Renal pelvis (tissue), 1 donor: ENCODE measurements at regions not wholly inside any gene's neighbourhood (a gene's known extent, or its start where the extent isn't known, plus 50 kb on each side); places are given as distances from the start of the nearest gene placed in this dataset.
"Not testable (repeated sequence)": the region's sequence is repeated elsewhere in the genome, so short reads cannot be mapped to it uniquely, and the experiment has no call there.

Experiments
- DNase-seq: peaks from one replicate; pipeline ENCODE4 v3.0.0-alpha.2; 2013

DNA sequence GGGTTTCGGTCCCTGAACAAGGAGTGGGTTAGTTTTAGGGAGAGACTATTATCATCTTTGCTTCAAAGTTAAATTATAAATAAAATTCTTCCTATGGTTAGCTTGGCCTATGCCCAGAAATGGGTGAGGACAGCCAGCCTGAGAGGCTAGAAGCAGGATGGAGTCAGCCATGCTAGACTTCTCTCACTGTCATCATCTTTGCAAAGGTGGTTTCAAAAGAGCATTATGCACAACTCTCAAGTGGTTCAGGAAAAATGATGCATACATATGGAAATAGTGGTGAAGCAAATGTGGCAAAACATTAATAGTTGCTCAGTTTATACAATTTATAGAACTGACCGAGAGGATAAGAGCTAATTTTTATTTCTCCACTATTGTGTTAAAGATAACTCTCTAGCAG is 124.3 kb upstream of the FOXN2 start:
- DNase-seq = no peak

- no peak for DNase-seq
Observed at GRCh38 chr2:48194641-48195040, 119.8 kb upstream of the FOXN2 start.

GRCh38 chr2:48195169-48195568 is 119.3 kb upstream of the FOXN2 start:
- no peak for DNase-seq

DNA sequence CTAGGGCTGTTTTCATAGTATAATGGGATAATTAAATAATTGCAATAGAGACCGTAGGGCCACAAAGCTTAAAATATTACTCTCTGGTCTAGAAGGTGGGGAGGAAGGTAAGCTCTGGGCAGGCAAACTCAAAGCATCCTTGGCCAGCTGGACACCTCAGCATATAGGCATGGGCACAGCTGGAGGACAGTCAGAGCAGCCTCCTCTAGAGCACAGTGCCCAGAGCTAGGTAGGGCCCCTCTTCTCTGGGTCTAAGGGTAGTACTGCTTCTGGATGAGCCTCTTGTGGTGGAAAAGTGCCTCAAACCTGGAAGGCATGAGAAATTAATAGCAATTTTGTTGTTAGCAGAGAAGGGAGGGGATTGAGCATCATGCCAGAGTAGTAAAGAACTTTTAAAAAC is 116.9 kb upstream of the FOXN2 start:
- DNase-seq = no peak

DNA sequence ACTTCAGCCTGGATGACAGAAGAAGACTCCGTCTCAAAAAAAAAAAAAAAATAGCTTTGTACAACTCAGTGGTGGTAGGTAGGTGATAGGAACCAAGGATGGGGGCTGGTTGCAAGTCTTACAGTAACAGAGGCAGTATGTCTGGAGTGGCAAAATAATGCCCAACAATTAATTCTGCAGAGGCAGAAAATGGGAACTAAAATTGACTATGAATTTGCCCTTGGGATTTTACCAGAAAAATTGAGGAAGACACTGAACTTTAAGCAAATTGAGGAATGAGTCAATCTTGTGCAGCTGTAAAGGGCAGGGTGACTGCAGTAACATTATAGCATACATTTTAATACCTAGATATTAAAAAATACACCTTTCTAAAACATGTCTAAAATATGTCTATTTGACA is 116.1 kb upstream of the FOXN2 start:
- no peak for DNase-seq

GRCh38 chr2:48199070-48199469 is 115.4 kb upstream of the FOXN2 start:
- DNase-seq = no peak

DNA sequence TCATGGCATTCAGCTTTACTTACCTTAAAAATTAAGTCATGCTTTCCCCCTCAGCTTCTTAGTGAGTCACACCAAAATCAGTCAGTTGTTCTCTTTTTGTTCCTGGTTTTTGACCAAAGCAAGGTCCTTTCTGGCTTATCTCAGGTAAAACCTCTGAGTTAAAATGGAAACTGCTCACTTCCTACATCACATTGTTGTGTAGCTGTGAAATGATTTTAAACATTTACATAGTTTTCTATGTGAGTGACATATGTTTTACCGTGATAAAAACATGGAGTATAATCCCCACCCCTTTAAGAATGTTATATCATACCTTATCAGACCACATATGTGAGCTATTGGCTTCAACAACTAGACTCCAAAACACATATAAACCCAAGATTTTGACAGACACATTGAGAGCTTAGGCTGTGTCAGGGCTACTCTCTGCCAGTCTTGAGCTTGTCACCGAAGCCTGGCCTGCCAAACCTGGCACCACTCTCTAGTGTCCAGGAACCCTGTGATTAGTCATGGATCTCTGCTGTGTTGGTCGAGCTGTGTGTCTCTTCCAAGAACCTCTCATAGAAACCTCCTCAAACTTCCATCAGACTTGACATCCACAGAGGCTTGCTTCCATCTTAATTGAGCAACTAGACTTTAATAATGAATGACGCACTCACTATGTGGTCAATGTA is 113.7 kb upstream of the FOXN2 start:
- DNase-seq = no peak

DNA sequence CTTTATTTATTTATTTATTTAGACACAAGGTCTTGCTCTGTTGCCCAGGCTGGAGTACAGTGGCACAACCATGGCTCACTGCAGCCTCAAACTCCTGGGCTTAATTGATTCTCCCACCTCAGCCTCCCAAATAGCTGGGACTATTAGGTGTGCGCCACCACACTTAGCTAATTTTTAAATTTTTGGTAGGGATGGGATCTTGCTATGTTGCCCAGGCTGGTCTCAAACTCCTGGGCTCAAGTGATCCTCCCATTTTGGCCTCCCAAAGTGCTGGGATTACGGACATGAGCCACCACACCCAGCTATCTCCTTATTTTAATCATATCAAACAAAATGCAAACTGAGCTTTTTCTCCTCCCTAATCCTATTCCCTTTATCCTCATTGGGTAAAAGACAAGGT is 113.0 kb upstream of the FOXN2 start:
- DNase-seq = not testable (repeated sequence)

DNA sequence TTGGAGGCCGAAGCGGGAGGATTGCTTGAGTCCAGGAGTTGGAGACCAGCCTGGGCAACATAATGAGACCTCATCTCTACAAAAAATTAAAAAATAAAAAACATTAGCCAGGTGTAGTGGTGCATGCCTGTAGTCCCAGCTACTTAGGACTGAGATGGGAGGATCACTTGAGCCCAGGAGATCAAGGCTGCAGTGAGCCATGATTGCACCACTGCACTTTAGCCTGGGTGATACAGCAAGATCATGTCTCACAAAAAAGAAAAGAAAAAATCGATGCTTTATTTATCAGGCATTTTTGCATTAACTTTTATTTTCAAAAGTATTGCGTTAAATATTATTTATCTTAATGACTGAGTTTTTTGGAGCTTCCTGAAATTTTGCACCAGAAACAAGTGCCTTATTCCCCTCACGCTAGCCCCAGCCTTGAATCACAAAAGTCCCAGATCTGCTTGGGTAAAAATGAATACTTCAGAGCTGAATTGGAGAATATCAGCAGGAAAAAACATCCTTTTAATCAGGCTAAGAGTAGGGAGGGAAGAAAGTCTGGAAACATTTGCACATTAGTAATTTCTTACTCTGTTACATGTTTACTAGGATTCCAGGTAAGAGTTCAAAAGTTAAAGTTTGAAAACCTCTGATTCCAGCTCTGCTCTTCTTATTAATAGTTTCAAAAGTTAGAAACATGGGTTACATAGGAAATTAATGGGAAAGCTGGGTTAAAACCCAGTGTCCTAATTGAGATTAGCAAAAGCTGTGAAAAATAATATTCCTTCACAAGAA is 111.4 kb upstream of the FOXN2 start:
- no peak for DNase-seq

DNA sequence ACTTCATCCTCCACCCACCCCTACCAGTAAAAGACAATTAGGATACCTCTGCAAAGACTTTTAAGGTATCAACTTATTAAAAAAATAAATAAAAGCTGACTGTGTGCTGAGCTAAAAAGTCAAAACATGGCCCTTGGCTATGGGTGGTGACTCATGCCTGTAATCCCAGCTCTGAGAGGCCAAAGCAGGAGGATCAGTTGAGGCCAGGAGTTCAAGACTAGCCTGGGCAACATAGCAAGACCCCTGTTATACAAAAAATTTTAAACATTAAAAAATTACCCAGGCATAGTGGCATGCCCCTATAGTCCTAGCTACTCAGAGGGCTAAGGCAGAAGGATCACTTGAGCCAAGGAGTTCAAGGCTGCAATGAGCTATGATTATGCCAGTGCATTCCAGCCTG is 110.8 kb upstream of the FOXN2 start:
- no peak for DNase-seq

DNA sequence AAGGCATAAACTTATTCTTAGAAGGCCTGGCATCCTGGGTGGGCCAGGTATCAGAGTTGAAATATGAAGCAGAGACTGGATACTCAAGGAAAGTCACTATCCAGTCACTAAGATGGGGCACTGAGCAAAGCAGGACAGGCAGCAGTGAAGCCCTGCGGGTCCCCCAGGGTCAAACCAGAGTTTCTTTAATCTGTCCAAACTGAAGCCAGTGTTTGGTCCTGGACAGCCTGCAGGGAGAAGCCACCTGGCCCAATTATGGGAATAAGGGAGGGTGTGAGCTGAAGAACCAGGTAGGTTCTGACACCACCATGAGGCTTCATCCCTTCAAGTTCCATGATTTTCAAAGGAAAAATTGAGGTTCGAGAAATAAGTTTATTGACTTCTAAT is 109.7 kb upstream of the FOXN2 start:
- no peak for DNase-seq

GRCh38 chr2:48205137-48205798 is 109.2 kb upstream of the FOXN2 start:
- no peak for DNase-seq

DNA sequence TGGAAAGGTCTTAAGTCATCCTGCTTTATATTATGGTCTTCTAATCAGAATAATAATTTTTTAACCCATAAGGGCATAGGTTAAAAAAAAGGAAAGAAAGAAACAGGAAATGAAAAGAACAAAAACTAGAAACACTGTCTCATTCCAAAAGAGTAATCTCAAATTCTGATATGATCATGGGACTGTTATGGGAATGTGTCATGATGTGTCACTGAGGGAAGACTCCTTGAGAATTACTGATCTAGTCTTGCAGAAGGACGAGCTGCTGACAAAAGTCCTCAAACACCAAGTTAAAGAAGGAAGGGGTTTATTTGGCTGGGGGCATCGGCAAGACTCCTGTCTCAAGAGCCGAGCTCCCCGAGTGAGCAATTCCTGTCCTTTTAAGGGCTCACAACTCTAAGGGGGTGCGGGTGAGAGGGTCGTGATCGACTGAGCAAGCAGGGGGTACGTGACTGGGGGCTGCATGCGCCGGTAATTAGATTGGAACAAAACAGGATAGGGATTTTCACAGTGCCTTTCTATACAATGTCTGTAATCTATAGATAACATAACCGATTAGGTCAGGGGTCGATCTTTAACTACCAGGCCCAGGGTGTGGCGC is 108.3 kb upstream of the FOXN2 start:
- not testable (repeated sequence) for DNase-seq

- no peak for DNase-seq
Observed at GRCh38 chr2:48207201-48207641, 107.3 kb upstream of the FOXN2 start.

DNA sequence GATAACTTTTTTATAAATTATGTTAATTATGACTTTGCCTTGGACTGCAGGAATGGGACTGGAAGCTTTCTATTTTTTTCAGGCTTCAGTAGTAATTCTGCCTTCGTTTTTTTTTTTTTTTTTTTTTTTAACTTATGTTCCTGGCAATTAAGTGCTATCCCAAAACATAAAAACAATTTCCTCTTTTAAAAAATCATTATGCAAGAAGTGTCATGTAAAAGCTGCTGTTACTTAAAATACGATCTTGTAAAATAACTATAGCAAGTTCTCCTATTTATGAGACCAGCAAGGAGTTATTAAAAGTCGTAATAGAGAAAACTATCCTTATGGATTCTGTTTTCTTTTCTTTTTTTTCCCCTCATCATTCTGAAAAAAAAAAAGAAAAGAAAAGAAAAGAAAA is 106.6 kb upstream of the FOXN2 start:
- DNase-seq = no peak

DNA sequence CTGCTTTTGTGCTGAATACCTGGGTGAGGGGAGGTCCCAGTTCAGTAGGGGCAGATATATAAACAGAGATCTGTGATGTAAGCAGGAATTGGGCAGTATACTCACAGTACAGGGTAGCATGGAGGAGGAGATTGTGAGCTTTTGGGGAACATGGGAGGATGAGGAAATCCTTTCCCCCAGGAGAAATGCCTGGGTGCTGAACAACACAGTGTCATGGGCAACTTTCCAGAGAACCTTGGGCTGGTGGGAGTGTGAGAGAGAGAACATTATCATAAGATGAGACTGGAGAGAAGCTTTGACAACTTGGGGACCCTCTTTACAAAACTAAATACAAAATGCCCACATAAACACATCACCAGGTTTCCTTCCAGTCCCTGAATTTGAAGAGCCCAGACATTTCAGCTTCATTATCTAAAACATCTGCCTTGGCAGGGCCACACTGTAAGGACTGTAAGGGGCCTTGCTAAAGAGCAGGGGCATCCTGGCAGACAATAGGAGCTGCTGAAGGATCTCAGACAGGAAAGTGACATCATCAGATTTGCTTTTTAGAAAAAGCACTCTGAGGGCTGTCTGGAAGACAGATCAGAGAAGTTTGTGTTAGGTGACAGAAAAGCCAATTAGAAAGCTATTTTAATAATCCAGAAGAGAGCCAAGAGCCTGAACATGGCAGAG is 105.1 kb upstream of the FOXN2 start:
- DNase-seq = no peak

DNA sequence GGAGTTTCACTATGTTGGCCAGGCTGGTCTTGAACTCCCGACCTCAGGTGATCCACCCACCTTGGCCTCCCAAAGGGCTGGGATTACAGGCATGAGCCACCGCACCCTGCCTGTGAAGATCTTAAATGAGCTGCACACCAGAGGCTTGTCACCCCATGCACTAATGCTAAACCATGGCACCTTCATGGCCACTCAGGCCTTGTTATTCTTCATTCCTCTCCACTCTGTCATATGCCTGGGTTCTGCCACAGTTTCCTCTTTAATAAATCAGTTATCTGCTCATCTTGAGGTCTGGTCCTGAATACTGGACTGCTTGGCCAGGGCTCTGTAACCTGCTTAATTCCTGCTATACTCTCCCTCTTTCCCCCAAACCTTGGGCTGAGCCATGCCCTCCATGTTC is 104.3 kb upstream of the FOXN2 start:
- DNase-seq = no peak

- no peak for DNase-seq
Observed at GRCh38 chr2:48213646-48214045, 100.8 kb upstream of the FOXN2 start.

DNA sequence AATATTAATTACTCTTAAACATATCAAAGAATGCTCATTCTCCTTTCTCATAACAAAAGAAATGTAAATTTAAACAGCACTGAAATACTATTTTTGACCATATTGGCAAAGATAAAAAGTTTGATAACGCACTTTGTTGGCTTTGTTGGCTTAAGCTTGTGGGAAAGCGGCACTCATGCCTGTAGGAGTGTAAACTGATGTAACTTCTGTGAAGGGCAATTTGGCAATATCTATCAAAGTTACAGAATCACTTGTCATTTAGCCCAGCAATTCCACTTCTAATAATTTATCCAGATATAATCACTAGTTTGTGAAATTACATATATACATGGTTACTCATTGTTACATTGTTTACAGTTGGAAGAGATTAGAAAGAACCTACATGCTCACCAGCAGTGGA is 96.3 kb upstream of the FOXN2 start:
- no peak for DNase-seq

DNA sequence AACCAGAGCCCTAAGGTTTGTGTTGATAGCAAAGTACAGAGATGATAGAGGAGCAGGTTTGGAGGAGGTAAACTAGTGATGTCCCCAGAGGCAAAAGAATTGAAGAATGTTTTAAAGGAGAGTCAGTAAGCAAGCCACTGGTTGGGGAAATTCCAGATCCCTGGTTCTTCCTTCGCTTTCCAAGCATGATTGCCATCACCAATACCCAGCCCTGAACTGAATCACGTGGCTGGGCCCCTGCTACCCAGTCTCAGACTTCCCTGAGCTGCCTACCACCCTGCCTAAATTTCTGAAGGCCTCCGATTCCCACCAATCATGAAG is 95.3 kb upstream of the FOXN2 start:
- DNase-seq = no peak

DNA sequence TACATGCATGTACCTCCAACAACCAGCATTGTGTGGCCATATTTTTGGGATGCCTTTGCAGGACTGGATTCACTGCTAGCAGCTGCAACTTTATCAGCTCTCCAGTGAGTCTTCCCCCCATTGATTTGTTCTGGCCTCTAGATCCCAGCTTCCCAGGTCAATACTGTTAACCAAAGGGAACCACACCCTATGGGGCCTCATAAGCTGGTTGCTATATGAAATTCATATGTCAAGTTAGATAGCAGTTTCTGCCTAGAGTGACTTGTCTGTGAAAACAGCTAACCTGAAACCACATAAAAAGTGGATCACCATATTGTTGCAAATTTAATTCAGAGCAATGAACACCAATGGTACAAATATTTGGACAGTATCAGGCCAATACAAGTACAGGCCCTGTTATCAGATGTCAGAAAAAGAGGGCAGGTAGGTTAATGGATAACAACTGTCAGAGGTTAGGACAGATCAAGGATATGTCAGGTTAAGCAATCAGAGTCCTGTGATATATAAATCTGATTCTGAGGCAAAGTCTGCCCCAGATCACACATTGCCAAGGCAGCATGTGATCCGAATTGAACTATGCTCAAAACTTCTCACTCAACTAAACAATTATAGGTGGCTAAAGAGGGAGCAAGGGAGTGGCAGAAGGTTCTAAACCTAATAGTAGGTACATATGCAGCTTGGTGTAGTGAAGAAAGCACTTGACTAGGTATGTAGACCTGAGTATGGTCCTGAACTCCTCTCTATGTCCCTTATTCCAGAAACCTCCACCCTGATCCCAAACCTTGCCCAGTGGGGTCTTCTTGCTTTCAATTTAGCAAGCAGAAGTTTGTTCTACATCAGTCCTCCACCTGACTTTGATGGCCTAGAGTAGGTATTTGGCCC is 94.7 kb upstream of the FOXN2 start:
- DNase-seq = no peak
